Esophagus squamous epithelium (tissue), 5 donors: ENCODE measurements at regions not wholly inside any gene's neighbourhood (a gene's known extent, or its start where the extent isn't known, plus 50 kb on each side); places are given as distances from the start of the nearest gene placed in this dataset.

Experiments used
- DNase-seq: peaks from one replicate; lab custom pipeline; 2025; lab: John Stamatoyannopoulos, UW
- H3K27ac ChIP-seq, 4 donors: fragments of 200-600 bp; sonication (generic); one replicate each; pipeline ENCODE4 v1.5.1; 2016 to 2019; ENCODE audit warnings: mild to moderate bottlenecking in 1 of 4
- H3K27me3 ChIP-seq, 4 donors: fragments of 200-600 bp; sonication (generic); 1 replicate in 3 of 4; 2 replicates in 1 of 4; pipeline versions ENCODE4 v1.5.1 to v1.6.0; 2017 to 2021; ENCODE audit warnings: antibody characterized with exemption in 1 of 4
- H3K36me3 ChIP-seq, 3 donors: fragments of 200-600 bp; sonication (generic); one replicate each; pipeline ENCODE4 v1.5.1; 2016 to 2019
- H3K4me1 ChIP-seq, 3 donors: fragments of 200-600 bp; sonication (generic); one replicate each; pipeline ENCODE4 v1.5.1; 2017 to 2019
- H3K4me3 ChIP-seq, 4 donors: fragments of 200-600 bp; sonication (generic); 1 replicate in 3 of 4; 2 replicates in 1 of 4; pipeline ENCODE4 v1.5.1; 2016 to 2019; ENCODE audit warnings: mild to moderate bottlenecking in 2 of 4, moderate library complexity in 1 of 4
- H3K9me3 ChIP-seq, 3 donors: fragments of 200-600 bp; sonication (generic); one replicate each; pipeline ENCODE4 v1.5.1; 2016 to 2019
- CTCF ChIP-seq, 6 experiments: fragments of 450-650 bp in 4 of 6; fragments of 200-600 bp in 2 of 6; sonication (generic) in 2 of 6; IDR thresholded peaks; one replicate each; pipeline ENCODE4 v1.5.1; 2016 to 2019; ENCODE audit warnings: antibody characterized with exemption in 6 of 6, mild to moderate bottlenecking in 4 of 6, moderate library complexity in 4 of 6
- POLR2A ChIP-seq, 4 donors: fragments of 450-650 bp; IDR thresholded peaks; one replicate each; pipeline ENCODE4 v1.6.1; 2017; ENCODE audit warnings: antibody characterized with exemption in 4 of 4, mild to moderate bottlenecking in 4 of 4, moderate library complexity in 3 of 4
- WGBS, 2 donors: methylation state at CpG; one replicate each; pipeline ENCODE4 v1.1.5; 2018; 5-methylcytosine and 5-hydroxymethylcytosine counted together
- intact Hi-C: fragments of 100-400 bp; cut with DNase I; formaldehyde crosslinking; loops from one replicate; pipeline ENCODE4 v1.15.0; 2022
- donor health status: DM: yes; HTN: yes; CAD: no.

- no peaks in the 10 kb centered on the region for H3K9me3 ChIP-seq
- H3K4me1 ChIP-seq: no peaks in the 10 kb centered on the region
- no peaks in the 10 kb centered on the region for H3K27me3 ChIP-seq
- DNase-seq: no peak
- TF ChIP-seq CTCF (IDR thresholded peaks at IDR 0.05): no peak
- no peak for TF ChIP-seq POLR2A (IDR thresholded peaks at IDR 0.05)
- no peaks in the 10 kb centered on the region for H3K36me3 ChIP-seq
- intact Hi-C loops: no loop called here
- H3K27ac ChIP-seq: no peak overlapping the region
- no peak overlapping the region for H3K4me3 ChIP-seq
- 38 to 88% methylated on average over 1 of the region's 1 CpG for WGBS, 2 donors
Observed at GRCh38 chr14:44412858-44413569, 94.1 kb downstream of the FSCB start.

- Histone ChIP-seq H3K4me3 (no peak overlapping the region), H3K4me1 (peaks cover 0 to 20% (median 0%) of the 10 kb centered on the region in 3 donors), H3K9me3 (no peaks in the 10 kb centered on the region), H3K27ac (no peak overlapping the region), H3K27me3 (peaks cover 0 to 4% (median 0%) of the 10 kb centered on the region in 4 donors), H3K36me3 (no peaks in the 10 kb centered on the region)
- DNase-seq: no peak
- TF ChIP-seq CTCF (IDR thresholded peaks at IDR 0.05): no peak
- TF ChIP-seq POLR2A (IDR thresholded peaks at IDR 0.05): no peak
- intact Hi-C loops: no loop called here
- 40 to 50% methylated on average over 5 of the region's 5 CpGs for WGBS, 2 donors
Observed at GRCh38 chr14:44405011-44405486, 102.0 kb downstream of the FSCB start.

- WGBS, 2 donors: 36 to 42% methylated on average over 3 of the region's 3 CpGs
- Histone ChIP-seq H3K27me3 (peaks cover 0 to 4% (median 0%) of the 10 kb centered on the region in 4 donors), H3K9me3 (no peaks in the 10 kb centered on the region), H3K36me3 (no peaks in the 10 kb centered on the region), H3K4me3 (no peak overlapping the region), H3K27ac (no peak overlapping the region), H3K4me1 (peaks cover 0 to 20% (median 0%) of the 10 kb centered on the region in 3 donors)
- TF ChIP-seq CTCF (IDR thresholded peaks at IDR 0.05) (no peak), POLR2A (IDR thresholded peaks at IDR 0.05) (no peak)
- intact Hi-C loops: no loop called here
- no peak for DNase-seq
Observed at GRCh38 chr14:44404599-44404998, 102.5 kb downstream of the FSCB start.

- intact Hi-C loops: no loop called here
- H3K4me3 ChIP-seq: no peak overlapping the region
- no peak for TF ChIP-seq CTCF (IDR thresholded peaks at IDR 0.05)
- TF ChIP-seq POLR2A (IDR thresholded peaks at IDR 0.05): no peak
- no peak overlapping the region for H3K27ac ChIP-seq
- H3K27me3 ChIP-seq: peaks cover 0 to 4% (median 0%) of the 10 kb centered on the region in 4 donors
- no peaks in the 10 kb centered on the region for H3K9me3 ChIP-seq
- H3K4me1 ChIP-seq: peaks cover 0 to 20% (median 0%) of the 10 kb centered on the region in 3 donors
- no peaks in the 10 kb centered on the region for H3K36me3 ChIP-seq
- 24 to 86% methylated on average over 1 of the region's 1 CpG for WGBS, 2 donors
- DNase-seq: no peak
Observed at GRCh38 chr14:44404036-44404435, 103.0 kb downstream of the FSCB start.

GRCh38 chr14:44403193-44403592, 103.9 kb downstream of the FSCB start:
- no peak for DNase-seq
- intact Hi-C loops: no loop called here
- 44 to 60% methylated on average over 3 of the region's 3 CpGs for WGBS, 2 donors
- no peaks in the 10 kb centered on the region for H3K9me3 ChIP-seq
- H3K27me3 ChIP-seq: peaks cover 0 to 4% (median 0%) of the 10 kb centered on the region in 4 donors
- TF ChIP-seq POLR2A (IDR thresholded peaks at IDR 0.05): no peak
- TF ChIP-seq CTCF (IDR thresholded peaks at IDR 0.05): no peak
- H3K27ac ChIP-seq: no peak overlapping the region
- no peak overlapping the region for H3K4me3 ChIP-seq
- peaks cover 0 to 20% (median 0%) of the 10 kb centered on the region in 3 donors for H3K4me1 ChIP-seq
- H3K36me3 ChIP-seq: no peaks in the 10 kb centered on the region
